HG03575 (cell line): ENCODE measurements at regions not wholly inside any gene's neighbourhood (a gene's known extent, or its start where the extent isn't known, plus 50 kb on each side); places are given as distances from the start of the nearest gene placed in this dataset.

ENCODE experiments used
- ATAC-seq: cut with Tn5 transposase; IDR thresholded peaks from one replicate; pipeline ENCODE4 v1.9.1; 2021; ENCODE audit not compliant: unreplicated experiment, insufficient number of reproducible peaks, low FRiP score; ENCODE audit errors: extremely low read depth

DNA sequence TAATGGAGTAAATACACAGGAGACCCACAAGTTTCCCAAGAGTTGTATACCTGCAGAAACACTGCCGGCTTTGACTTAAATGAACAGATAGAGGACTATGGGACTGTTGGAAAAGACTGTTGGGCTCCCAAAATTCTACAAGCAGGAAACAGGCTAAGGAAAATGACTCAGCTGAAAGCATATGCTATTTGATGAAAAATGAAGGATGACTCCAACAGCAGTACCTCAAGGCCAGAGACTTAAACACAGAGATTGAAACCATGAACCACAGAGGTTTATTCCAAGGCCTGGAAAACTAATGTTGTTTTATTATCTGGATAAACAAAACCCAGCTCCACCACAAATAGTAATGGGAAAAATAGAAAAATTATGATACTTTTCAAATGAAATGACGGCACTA is 187.7 kb downstream of the TNFSF18 start:
- ATAC-seq = no peak

DNA sequence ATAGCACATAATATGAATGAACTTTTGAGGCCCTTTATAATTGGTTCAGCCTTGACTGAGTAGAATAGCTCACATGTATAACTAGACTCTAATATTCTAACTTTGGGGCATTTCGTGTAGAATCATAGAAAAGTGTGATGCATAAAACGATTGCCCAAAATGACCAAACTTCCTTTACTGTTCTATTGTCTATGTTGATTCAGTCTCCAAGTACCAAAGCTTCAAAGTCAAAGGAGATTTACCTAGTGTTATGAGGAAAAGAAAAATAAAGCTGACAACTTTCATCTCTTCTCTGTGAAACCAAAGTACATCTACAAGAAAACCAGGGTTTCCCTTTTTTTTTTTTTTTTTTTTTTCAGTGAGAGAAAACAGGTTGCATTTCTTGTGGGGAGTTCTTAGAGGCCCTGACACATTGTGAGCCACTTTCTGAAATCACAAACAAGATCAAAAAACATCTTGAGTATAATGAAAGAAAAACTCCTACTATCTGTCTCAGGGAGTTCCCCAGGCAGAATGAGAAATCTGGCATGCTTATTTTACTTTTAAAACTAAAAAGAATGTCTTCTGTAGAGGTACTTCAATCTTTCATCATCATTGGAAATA is 183.4 kb downstream of the TNFSF18 start:
- ATAC-seq = no peak

DNA sequence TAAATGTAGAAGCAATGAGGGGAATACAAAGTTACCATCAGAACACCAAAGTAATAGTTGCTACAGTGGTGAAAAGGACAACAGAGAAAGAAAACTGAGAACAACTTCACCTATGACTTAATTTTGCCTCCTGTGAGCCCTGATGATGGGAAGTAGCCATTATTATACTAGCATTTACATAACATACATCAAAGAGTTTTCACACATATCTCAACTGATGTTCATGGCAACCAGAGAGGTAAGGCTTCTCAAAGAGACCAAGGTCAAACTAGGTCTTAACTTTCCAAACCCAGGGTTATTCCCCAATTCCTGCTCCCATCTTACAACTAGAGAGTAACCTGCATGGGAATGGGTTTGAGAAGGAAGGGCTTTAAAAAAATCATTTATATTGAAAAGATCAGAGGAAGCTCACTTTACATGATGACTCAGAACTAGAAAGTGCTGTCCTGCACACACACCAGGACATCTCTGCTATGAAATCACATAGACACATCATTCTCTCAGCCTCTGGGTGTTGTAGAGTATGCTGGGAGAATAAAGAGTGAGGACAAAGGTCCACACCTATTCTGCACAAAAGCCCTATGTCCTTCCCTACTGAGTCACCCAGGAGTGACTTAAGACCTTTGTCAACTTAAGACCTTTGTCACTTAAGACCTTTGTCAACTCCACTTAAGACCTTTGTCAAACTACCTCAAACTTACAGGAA is 179.7 kb downstream of the TNFSF18 start:
- ATAC-seq = no peak

DNA sequence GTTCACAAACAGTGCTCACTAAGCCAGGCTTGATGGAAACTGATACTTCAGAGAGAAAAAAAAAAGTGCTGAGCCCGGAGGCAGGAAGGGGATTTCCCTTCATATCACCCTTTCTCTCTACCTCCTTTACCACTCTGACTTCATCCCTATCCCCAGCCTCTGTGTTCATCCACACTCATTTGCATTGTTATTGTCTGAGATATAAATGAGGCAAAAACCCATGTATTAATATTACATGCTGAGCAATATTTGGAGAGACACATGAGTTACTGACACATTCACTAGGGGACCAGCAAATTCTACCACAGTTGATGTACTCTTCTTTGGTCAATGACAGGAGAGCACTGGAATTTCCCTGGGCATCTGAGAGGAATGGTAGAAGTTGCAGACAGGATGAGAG is 175.8 kb downstream of the TNFSF18 start:
- ATAC-seq = no peak

DNA sequence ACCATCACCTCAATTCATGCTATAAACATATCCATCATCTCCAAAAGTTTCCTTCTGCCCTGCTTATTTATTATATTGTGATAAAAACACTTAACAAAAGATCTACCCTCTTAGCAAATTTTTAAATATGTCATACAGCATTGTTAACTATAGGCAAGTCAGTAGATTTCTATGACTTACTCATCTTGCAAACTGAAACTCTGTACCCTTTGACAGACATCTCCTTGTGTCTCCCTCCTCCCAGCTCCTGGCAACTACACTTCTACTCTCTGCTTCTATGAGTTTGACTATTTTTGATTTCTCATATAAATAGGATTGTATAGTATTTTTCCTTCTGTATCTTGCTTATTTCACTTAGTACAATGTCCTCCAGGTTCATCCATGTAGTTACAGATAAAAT is 174.8 kb downstream of the TNFSF18 start:
- no peak for ATAC-seq

DNA sequence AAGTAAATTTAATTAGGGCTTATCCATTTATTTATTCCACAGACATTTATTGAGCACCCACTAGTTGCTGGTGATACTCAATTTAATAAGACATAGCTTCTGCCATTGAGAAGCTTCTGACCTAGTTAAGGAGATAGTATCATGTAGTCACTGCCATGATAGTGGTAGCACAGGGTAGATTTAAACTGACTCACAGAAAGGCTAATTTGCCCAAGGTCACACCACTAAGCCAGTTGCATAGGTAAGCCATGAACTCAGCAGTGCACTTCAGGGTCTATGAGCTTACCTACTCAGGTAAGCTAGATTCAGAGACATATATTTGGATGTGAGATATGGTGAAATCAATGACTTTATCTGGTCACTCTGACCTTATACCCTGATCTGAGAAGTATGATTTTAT is 168.4 kb downstream of the TNFSF18 start:
- no peak for ATAC-seq

DNA sequence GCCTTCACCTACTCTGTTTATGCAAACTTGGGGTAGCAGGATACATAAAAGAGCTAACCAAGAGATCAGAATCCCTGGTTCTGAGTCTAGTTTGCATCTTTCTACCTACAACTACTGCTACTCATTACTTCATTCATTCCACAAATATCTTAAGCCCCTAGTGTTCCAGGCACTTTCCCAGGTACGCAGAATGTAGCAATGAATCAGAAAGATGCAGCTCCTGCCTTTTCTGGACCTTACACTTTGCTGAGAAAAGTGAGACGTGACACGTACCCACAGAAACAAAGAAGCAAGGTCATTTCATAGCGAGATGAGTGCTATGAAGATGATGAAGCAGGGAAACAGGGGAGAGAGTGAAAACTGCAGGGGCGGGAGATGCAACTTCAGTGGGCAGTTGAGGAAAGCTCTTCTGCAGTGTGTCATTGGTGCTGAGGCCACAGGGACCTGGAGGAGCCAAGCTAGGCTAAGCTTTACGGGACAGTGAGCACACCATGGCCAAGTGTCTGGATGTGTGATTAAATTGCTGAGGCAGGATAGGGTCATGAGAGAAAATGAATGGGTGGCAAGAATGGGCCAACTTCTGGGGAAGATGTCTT is 167.9 kb downstream of the TNFSF18 start:
- no peak for ATAC-seq

DNA sequence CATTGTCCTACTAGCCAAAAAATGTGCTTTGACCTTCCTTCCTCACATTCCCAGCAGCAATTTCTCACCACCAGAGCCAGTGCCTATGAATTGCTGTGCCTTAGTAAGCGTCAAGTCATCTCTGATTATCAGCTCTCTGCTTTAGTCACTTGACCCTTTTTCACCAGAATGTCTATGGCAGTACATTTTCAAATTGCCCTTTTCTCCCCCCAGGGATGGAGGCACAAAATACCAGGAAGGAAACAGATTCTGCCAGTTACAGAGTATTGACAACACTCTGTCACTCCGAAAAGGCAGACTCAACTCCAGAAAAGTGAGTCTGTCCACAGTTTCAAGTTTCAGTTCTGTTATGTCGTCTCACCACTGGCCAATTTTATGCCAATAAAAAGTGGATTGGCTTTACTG is 167.4 kb downstream of the TNFSF18 start:
- no peak for ATAC-seq

DNA sequence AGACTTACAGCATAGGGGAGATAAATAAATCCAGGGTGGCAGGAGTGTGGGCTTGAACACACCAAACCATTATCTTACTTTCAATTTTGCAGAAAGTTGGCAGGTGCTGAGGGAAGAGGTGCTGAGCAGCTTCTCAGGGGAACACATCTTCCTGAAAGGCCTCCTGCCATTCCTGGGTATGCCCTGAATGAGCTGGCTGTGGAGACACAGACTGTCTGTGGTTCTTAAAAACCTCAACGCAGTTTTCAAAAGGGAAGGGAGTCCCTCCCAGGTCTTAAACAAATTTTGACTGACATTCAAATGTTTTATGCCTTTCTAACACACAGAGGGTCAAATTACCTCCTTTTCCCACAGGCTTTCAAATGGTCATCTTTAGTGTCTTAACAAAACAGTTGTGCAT is 166.9 kb downstream of the TNFSF18 start:
- no peak for ATAC-seq

DNA sequence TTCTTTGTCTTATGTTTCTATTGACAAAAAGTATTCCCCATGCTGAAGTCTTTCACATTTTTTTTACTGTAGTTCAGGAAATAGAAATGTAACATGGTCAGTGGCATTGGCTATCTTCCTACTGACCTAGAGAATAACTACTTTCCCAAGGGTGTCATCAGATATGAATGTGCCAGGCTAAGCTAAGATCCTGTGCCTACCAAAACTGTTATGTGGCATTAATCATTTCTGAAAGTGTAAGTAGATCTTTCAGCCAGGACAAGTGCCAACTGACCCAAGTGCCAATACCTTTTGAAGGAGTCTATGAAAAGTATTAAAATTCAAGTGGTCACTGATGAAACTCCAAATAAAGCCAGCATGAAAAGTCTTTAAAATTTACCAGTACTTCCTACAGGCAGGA is 165.3 kb downstream of the TNFSF18 start:
- ATAC-seq = no peak

DNA sequence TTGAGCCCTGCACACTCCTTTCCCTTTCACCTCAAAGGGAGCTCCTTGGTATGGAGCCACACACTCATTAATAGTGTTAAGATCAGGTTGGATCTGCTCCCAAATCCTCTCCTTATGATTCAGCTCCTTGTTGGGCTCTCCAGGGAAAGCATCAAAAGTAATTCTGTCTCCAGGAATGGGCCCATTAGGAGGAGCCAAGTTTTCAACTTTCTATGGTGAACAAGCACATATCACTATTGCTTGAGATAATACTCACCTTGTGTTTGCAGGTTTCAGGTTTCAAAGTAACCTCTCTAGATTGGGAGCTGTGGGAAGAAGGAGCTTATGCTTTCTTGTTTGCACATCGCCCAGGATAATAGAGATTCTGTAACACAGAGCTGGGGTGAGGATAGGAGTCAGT is 164.8 kb downstream of the TNFSF18 start:
- no peak for ATAC-seq

DNA sequence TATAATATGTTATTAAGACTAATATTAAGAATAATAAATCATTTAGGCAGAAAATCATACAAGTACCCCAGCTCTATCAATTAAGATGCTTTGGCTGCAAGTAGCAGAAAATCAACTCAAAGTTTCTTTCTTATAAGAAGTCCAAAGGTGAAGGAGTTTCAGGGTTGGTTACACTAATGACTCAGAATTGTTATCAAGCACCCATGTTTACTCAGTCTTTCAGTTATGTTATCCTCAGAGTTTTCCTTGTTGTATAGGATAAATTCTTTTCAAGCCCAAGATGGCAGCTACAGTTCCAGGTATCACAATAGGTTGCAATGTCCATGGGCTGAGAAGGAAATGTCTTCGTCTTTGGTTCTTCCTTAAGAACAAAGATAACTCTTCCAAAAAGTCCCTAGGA is 163.6 kb downstream of the TNFSF18 start:
- ATAC-seq = no peak

DNA sequence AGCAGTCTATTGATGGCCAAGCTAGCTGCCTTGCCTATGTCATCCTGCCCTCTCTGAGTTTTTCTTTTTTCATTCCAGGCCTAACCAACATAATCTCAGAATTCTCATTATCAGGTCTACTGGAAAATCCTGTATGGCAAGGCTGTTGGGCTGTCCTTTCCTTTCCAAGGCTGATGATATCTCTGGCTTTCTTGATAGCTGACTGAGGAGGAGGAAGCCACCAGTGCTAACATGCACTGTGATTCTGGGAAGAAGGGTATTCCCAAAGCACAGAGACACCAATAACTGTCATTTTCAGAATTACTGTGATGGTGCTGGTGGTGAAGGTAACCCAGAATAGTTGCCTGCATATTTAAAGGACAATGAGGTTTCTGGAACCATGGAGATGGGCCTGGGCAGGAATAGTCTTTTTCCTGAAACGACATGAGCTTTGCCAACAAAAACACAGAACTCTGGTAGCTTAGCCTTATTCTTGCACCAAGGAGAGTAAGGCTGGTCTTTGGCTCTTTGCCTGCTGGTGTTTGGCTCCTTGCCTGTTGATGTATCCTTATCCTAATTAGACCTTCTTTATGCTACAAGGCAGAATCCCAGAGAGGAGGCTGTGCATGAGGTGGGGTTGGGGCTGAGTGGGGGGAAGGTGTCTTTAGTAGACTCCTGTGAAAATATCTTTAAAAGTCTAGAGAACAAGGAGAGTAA is 157.4 kb downstream of the TNFSF18 start:
- no peak for ATAC-seq

DNA sequence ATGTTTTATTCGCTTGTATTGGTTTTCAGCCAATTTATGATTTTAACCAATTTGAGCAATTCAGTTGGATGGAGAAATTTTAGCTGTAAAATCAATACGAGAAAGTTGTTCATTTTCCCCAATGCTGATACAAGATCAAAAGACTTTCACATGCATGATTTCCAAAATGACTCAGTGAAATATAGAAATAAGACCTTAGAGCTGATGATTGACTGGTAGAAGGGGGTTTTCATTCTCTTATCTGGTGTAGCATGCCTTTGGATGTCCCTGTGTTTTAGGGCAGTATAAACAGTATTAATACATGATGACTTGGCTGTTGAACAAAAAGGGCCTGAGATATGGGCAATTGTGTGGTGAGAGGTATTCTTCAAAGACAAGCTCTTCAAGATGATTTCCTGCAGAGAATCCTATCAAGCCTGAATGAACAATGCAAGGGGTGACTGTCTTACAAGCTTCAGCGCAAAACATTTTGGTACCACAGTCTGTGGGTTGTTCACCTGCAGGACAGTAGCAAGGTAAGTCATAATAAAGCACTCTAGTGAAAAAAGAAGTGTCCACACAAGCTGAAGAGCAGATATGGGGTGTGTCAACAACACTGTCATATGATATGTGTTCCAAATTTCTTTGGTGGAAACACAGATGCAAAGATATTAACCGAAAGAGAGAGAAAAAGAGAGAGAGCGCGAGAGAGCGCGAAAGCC is 156.2 kb downstream of the TNFSF18 start:
- ATAC-seq = no peak

DNA sequence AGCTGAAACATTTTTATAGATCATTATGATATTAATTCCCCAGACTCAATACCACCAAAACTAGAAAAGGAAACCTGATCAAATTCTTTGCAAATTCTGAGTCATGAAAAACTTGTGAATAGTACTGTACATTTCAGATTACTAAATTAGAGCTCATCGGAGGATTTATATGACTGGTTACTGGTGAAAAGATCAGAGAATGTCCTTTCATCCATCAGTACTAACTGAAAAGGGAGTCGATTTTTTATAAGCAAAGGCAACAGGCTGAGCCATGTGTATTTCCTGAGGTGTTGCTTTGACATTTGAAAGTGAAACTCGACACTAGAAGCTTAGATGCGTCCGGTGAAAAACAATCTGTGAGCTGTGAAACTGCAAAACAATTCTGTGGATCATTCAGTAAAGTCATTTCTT is 155.7 kb downstream of the TNFSF18 start:
- ATAC-seq = no peak

DNA sequence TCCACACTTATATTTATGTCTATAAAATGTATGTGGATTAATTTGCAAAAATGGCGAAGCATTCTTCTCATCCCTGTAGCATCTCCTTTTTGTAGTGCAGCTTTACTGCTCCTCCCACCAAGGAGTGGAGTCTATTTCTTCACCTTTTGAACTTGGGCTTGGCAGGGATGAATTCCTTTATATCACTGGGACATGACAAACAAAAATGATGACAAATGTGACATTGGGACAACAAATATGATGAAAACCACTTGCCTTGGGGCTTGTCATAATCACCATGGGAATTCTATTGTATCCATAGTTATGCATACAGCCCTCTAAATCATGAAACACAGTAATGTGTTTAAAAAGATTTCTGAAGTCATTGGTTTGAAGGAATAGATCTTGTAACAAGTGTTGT is 155.0 kb downstream of the TNFSF18 start:
- no peak for ATAC-seq

DNA sequence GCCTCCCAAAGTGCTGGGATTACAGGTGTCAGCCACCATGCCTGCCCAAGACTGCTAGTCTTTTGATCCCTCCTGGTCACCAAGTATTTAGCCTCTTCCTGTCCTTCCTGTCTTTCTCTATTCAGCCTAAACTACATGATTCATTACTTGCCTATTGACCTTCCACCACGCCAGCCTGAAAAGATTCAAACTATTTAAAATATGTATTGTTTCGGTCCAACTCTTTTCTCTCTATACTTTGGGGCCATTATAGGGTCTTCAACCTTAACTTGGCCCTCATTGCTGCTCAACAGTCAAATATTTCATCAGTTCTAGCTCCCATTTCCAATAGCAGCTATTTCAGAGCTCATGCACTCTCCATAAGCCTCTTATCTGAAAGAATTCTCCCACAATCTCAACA is 153.0 kb downstream of the TNFSF18 start:
- ATAC-seq = no peak

DNA sequence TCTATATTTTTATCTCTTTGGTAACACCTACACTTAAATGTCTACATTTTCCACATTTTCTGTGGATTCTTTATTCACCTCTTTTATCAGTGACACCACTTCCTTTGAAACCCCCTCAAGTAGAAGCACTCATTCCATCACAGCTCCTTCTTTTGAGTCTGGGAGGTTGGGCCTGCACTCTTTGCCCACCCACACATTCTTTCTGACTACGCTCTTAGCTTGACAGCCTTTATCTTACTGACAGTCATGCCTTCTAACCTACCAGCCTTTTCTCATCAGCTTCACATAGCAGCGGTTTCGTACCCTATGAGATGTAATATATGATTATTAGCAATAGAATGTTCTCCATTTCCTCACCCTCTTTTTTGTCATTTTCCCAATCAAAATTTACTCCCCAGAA is 151.9 kb downstream of the TNFSF18 start:
- no peak for ATAC-seq

DNA sequence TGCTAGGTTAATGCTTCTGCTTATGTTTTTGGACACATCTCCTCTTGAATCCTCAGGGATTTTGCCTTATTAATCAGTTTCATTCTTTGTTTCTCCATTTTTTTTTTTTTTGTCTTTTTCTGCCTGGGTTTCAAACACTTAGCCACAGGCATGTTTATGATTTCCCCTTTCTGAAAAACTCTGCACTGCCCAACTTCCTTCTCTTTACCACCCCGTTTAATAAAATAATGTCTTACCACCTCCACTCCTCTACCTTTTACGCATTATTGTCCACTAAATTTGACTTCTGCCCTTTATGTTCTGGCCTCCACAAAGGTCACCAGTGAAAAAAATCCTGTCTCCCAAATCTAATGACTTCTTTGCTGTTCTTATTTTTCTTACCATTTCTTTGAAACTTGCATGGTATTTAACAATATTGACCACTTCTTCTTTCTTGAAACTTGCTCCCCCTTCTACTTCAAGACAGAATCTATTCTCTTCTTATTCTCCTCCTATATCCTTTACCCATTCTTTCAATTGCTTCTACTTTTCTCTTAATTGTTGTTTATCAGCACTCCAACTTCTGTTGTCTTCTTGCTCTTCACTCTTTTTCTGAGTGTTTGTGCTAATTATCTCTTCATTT is 150.3 kb downstream of the TNFSF18 start:
- ATAC-seq = no peak
